T47D (cell line): ENCODE measurements at regions not wholly inside any gene's neighbourhood (a gene's known extent, or its start where the extent isn't known, plus 50 kb on each side); places are given as distances from the start of the nearest gene placed in this dataset.
"Not testable (repeated sequence)": the region's sequence is repeated elsewhere in the genome, so short reads cannot be mapped to it uniquely, and the experiment has no call there.

Source experiments
- DNase-seq, 2 experiments: peaks; one replicate each; pipeline versions ENCODE4 v3.0.0 to v3.0.0-alpha.2; 2011 to 2012; ENCODE audit warnings: low read depth in 1 of 2, low spot score in 1 of 2
- JUND ChIP-seq: IDR thresholded peaks from 2 replicates; pipeline ENCODE4 v1.6.1; 2012; ENCODE audit warnings: low read depth
- in situ Hi-C: cut with HindIII; loops from 2 replicates; pipeline ENCODE4 v1.10.0; 2016; ENCODE audit warnings: low sequenced_read_pairs, low pct_unique_long_range_greater_than_20kb

DNA sequence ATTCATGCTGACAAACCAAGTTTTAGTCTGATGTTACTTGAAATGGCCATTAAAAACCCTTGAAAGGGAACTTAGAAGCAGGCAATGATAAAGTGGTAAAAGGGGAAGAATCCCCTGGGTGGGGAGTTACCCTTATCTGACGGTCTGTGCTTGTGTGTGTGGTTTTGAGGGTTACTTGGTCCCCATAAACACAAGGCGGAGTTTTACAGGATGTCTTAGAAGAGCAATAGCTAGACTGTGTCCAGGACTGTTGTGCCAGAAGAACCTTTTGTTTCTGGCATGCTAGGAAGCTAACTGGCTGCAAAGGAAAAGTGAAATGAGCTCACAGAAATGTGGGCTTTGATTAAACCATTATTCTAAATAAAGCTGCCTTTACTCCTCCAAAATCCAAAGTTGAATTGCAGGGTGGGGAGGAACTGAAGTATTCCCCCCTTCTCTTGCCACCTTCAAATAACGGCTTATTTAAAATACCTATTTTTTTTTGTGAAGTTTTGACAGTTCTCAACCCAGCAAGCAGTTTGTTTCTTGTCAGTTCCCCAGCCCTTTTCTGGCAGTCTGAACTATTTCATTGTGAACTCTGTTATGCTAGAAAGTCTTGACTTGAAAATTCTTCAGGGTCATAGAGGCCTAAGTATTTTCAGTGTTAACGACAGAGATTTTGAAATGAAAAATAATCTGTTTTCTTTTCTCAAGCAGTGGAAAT is 443.5 kb downstream of the OTOL1 start:
- TF ChIP-seq JUND: no peak
- no peak for DNase-seq
- in situ Hi-C loops: no loop called here

DNA sequence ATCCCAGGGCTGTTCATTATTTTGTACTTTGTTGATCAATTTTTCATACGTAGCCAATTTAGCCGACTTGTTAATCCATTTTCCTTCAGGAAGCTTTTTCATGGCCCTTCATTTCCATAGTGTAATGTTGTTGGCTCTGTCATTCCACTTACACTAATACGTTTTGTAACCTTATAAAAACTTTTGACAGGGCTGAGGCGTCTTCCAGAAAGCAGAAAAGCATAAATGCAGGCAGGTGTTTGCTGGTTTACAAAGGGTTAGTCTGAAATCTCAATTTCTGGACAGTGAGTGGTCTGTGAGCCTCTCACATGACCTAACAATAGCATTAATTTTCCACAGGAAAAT is 444.0 kb downstream of the OTOL1 start:
- no peak for DNase-seq
- no peak for TF ChIP-seq JUND
- in situ Hi-C loops: no loop called here

DNA sequence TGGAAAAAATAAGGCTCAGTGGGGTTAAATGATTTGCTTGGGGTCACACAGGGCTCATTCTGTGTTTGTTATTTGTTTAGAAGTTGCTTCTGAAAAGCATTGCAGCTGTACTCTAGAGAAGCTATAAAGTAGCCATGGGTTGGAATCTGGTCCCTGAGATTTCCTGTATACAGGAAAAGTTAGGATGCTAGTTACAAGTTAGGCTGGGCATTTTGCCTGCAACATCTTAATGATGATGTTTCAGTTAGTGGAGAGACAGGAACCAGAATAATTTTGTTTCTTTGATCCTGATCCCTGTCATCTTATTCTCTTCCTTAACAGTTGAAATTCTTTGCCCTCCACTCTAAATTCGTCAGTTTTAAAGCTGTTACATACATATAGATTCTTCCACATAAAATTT is 445.3 kb downstream of the OTOL1 start:
- in situ Hi-C loops: no loop called here
- DNase-seq: no peak
- TF ChIP-seq JUND: no peak

DNA sequence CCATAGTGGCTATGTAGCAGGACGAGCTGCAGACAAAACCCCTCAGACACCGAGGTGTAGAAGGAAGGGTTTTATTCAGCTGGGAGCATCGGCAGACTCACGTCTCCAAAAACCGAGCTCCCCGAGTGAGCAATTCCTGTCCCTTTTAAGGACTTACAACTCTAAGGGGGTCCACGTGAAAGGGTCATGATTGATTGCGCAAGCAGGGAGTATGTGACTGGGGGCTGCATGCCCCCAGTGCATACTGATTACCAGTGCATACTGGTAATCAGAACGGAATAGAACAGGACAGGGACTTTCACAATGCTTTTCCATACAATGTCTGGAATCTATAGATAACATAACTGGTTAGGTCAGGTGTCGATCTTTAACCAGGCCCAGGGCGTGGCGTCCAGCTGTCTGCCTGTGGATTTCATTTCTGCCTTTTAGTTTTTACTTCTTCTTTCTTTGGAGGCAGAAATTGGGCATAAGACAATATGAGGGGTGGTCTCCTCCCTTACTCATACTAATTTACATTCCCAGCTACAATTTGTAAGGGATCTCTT is 447.3 kb downstream of the OTOL1 start:
- in situ Hi-C loops, DNase-seq: not testable (repeated sequence)

DNA sequence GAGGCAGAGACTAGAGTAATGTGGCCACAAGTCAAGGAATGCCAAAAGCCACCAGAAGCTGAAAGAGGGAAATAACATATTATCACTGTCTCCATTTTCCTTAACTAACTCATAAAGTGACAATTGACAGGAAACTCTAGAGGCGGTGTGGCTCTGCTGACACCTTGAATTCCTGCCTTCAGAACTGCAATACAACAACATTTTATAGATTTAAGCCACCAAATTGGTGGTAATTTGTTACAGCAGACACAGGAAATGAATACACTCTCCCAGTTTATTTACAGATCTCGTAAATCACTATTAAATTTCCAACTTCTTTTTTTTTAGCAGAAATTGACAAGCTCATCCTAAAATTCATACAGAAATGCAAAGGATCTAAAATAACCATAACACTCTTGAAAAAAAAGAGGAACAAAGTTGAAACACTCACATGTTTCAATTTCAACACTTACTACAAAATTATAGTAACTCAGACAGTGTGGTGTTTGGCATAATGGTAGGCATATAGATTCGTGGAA is 449.9 kb downstream of the OTOL1 start:
- no peak for DNase-seq
- no peak for TF ChIP-seq JUND
- in situ Hi-C loops: no loop called here

DNA sequence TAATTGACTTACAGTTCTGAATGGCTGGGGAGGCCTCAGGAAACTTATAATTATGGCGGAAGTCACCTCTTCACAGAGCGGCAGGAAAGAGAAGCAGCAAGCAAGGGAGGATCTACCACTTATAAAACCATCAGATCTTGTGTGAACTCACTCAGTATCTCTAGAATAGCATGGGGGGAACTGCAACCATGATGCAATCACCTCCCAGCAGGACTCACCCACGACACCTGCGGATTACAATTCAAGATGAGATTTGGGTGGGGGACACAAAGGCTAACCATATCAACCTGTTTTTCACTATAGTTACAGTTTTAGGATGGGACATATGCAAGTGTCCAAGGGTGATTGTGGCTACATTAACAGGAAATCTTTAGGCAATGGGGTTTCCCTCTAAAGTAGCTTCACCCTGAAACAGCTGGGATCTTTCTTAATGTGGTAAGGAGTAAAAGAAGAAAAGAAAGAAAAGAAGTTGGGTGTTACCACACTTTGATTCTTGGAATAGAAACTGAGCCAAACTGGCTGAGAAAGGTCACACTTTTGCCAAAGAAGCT is 453.8 kb downstream of the OTOL1 start:
- no peak for DNase-seq
- in situ Hi-C loops: no loop called here
- no peak for TF ChIP-seq JUND

DNA sequence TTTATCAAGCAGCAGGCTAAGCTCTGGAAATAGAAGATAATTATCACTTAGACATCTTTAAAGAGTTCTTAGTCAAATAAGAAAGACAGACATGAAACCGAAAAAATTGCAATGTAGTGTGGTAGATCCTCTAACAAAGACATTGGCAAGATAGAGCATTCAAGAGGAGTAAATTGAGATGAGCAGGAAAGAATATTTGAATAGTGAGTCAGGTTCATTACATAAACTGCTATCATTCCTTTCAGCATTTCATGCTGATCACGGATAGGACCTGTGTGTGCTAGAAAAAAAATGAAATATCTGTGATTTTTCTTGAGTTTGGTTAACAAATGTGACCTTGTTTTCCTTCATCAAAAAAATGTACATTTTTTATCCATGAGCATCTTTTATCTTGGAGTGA is 460.9 kb downstream of the OTOL1 start:
- DNase-seq: no peak
- TF ChIP-seq JUND: no peak
- in situ Hi-C loops: no loop called here

DNA sequence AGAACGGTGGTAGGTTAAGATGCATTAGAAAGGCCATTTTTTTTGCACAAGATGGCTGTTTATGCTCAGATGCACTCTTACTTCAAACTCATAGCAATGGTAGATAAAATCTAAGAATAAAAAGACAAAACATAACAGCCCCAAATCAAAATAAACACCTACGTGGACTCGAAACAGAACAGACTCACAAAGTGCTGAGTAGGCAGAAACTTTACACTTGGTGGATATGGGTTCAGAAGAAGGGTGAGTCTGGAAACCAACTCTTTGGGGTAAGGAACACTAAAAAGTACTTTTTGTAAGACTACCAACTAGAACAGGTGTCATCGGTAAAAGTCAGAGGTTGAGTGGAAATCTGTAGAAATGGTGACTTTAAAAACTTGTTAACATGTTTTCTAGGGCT is 468.2 kb downstream of the OTOL1 start:
- no peak for DNase-seq
- TF ChIP-seq JUND: no peak
- in situ Hi-C loops: no loop called here

DNA sequence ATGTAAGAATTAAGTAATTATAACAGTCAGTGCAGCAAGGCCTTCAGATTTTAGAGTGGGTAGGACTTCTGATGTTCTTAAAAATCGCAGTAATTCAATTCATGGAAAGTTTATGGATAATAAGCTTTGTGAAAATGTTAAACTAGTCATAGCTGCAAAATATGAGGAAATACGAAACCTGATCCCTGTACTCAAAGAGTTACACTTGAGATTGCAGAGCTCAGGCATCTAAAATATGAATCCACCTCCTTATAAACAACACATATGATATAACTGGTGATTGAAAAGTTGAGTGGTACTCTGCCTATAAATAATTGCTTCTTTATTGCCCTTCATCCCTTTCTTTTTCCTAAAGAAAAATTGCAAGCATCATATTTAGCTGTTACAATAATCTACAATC is 473.3 kb downstream of the OTOL1 start:
- in situ Hi-C loops: no loop called here
- no peak for DNase-seq
- TF ChIP-seq JUND: no peak

DNA sequence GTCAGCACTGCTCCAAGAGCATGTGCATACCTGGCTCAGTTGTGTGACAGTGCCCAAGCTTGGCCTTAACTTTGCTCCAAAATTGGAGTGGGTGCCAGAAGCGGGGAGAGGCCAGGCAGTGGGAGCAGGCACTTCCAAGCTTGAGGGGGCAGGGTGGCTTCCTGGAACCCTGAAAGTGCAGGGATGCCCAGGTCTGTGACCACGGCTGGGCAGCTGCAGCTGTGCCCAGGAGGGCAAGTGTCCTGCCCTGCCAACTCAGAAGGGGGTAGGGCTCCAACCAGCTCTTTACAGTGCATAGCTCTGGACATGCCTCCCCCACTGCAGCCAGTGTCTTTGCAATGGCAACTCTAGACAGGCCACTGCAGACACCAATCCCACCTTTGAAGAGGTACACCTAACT is 478.6 kb downstream of the OTOL1 start:
- no peak for DNase-seq
- in situ Hi-C loops: no loop called here
- no peak for TF ChIP-seq JUND

DNA sequence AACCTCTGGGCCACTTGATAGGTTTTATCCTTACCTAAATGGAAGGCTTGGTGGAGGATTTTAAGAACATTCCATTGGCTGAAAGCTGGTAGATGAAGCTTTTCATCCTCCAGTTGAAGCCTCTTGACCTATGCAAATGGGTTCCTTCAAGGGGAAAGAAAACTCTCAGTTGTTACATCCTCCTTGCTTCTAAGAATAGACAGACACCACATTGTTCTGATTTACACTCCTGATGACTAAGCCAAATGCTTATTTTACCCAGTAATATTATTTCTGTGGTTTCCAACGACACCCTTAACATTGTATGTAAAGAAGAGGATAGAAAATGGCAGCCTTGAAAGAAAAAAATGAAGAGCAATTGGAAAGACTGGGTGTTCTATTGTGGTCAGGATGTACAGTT is 480.5 kb downstream of the OTOL1 start:
- no peak for TF ChIP-seq JUND
- DNase-seq: no peak
- in situ Hi-C loops: no loop called here

DNA sequence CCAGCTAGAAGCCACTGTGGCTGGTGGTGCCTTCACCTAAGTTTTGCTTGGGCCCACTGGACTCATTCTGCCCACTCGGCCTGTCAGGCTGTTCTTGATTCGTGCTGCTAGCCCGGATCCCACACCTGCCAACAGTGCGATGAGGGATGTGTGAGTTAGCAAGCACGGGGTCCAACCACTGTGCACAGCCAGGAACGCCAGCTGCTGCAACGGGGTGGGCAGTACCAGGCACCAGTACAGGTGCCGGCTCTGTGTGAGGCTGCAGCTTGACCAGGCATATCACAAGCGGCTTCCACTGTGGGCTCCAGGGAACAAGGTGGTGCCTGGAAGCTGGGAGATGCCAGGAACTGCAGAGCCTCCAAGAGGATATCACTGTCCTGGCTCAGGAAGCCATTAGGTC is 481.2 kb downstream of the OTOL1 start:
- TF ChIP-seq JUND: no peak
- in situ Hi-C loops: no loop called here
- DNase-seq: no peak

DNA sequence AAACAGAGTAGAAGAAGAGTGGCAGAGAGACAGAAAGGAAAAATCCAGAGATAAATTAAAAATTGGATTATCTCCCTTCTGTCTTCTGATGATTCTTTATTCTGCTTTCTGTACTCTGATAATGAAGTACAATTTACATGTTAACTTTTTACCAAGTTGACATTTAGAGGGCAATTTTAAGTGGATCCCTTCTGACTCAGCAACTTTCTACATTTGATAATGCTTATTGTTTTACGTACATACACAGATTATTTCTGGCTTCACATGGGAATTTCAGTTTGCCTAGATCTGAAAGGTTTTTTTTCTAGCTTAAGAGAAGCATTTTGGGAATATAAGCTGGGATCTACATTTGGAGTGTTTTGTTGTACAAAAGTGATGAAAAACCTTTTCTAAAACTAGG is 491.3 kb downstream of the OTOL1 start:
- TF ChIP-seq JUND: no peak
- in situ Hi-C loops: no loop called here

DNA sequence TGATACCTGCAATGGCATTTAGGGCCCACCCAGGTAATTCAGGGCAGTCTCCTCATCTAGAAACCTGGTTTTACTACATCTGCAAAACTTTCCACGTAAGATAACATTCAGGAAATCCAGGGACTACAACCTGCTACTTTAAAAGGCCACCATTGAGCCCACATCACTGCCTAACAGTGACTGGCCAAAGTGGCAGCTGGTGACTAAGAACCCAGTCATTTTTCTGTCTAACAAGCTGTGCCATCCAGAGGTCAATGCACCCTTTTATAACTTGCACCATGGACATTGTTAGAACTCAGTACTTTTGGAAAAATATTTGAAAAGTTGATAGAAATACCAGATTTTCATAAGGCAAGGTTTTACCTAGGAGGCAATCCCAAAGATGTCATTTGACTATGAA is 492.4 kb downstream of the OTOL1 start:
- TF ChIP-seq JUND: no peak
- no peak for DNase-seq

More for the DNA sequence above, 491.3 kb downstream of the OTOL1 start:
- DNase-seq: no peak

More for the DNA sequence above, 492.4 kb downstream of the OTOL1 start:
- in situ Hi-C loops: no loop called here
